ENCODE measurements at regions not wholly inside any gene's neighbourhood (a gene's known extent, or its start where the extent isn't known, plus 50 kb on each side); places are given as distances from the start of the nearest gene placed in this dataset.

- TF ChIP-seq, protein P1, sequence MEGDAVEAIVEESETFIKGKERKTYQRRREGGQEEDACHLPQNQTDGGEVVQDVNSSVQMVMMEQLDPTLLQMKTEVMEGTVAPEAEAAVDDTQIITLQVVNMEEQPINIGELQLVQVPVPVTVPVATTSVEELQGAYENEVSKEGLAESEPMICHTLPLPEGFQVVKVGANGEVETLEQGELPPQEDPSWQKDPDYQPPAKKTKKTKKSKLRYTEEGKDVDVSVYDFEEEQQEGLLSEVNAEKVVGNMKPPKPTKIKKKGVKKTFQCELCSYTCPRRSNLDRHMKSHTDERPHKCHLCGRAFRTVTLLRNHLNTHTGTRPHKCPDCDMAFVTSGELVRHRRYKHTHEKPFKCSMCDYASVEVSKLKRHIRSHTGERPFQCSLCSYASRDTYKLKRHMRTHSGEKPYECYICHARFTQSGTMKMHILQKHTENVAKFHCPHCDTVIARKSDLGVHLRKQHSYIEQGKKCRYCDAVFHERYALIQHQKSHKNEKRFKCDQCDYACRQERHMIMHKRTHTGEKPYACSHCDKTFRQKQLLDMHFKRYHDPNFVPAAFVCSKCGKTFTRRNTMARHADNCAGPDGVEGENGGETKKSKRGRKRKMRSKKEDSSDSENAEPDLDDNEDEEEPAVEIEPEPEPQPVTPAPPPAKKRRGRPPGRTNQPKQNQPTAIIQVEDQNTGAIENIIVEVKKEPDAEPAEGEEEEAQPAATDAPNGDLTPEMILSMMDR (IDR thresholded peaks at IDR 0.05) = no peak
- TF ChIP-seq POLR2A (IDR thresholded peaks at IDR 0.05) (no peak), POLR2AphosphoS5 (IDR thresholded peaks at IDR 0.05) (no peak), EP300 (IDR thresholded peaks at IDR 0.05) (no peak)
Observed at GRCh38 chr4:95754667-95755066, 85.2 kb upstream of the PDHA2 start.
